ENCODE measurements at regions not wholly inside any gene's neighbourhood (a gene's known extent, or its start where the extent isn't known, plus 50 kb on each side); places are given as distances from the start of the nearest gene placed in this dataset.

GRCh38 chr1:60916906-60917305 lies 165.5 kb upstream of the NFIA start:
- TF ChIP-seq EZH2 (IDR thresholded peaks at IDR 0.05) (no peak), POLR2AphosphoS5 (IDR thresholded peaks at IDR 0.05; ENCODE audit: borderline replicate concordance, low read depth, low read length) (no peak)

All from SK-N-MC (cell line).